NT2/D1 (cell line): ENCODE measurements at regions not wholly inside any gene's neighbourhood (a gene's known extent, or its start where the extent isn't known, plus 50 kb on each side); places are given as distances from the start of the nearest gene placed in this dataset.
"Not testable (repeated sequence)": the region's sequence is repeated elsewhere in the genome, so short reads cannot be mapped to it uniquely, and the experiment has no call there.

Experiments
- YY1 ChIP-seq: IDR thresholded peaks from 2 replicates; pipeline ENCODE4 v1.6.1; 2011; ENCODE audit not compliant: insufficient read length, insufficient read depth
- ZNF274 ChIP-seq: IDR thresholded peaks from 2 replicates; pipeline ENCODE4 v1.6.1; 2011; ENCODE audit warnings: mild to moderate bottlenecking, low read depth, low read length

DNA sequence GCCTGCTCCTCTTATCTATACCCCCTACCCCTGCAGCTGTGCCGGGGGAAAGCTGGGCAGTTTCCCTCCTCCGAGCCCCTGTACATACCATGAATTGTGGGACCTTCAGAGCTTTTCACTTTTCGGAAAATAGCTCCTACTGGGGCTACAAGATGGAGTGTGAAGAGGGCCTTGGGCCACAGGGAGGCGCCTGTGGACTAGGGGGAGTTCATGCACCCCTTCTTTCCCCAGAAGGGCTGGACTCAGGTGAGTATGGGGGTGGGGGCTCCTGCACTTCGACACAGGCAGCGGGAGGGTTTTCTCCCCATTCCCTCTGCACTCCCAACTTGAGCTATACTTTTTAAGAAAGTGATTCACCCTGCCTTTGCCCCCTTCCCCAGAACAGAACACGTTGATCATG is 202.0 kb downstream of the CEP170 start:
- not testable (repeated sequence) for TF ChIP-seq YY1, ZNF274
